ENCODE measurements at regions not wholly inside any gene's neighbourhood (a gene's known extent, or its start where the extent isn't known, plus 50 kb on each side); places are given as distances from the start of the nearest gene placed in this dataset.

DNA sequence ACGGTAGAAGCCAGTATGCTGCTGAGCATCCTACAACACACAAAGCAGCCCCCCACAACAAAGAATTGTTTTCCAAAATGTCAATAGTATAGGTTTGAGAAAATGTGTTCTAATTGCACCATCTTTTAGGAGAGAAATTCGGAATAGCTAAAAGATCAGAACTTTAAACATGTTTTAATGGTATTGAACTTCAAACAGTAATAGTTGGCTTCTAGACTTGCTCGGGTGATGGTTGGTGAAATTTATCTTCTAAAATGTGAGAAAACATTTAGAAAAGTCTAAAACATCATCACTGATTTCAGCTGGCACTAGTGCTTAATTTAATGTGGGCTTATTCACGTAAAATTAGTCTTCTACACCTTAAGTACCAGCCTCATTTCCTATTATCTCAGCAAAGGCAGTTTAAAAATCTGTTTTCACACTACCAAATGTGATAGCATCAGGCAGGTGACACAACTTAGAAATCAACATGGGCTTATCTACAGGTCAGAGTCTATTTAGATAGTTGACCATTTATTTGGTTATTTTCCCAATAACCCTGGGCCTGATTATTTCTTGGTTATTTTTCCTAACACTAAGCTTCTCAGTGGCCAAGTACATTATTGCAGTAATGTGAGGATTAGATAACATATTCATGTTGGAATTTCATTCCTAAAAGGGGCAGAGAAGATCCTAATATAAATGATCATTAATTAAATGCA lies 399.3 kb upstream of the PKN2 start:
- Histone ChIP-seq H3K4me3 (no peak overlapping the region), H3K9me3 (no peaks in the 10 kb centered on the region), H3K4me1 (no peaks in the 10 kb centered on the region), H3K27me3 (no peaks in the 10 kb centered on the region), H3K36me3 (no peaks in the 10 kb centered on the region), H3K27ac (no peak overlapping the region)
- no peak for DNase-seq
- TF ChIP-seq, protein P1, sequence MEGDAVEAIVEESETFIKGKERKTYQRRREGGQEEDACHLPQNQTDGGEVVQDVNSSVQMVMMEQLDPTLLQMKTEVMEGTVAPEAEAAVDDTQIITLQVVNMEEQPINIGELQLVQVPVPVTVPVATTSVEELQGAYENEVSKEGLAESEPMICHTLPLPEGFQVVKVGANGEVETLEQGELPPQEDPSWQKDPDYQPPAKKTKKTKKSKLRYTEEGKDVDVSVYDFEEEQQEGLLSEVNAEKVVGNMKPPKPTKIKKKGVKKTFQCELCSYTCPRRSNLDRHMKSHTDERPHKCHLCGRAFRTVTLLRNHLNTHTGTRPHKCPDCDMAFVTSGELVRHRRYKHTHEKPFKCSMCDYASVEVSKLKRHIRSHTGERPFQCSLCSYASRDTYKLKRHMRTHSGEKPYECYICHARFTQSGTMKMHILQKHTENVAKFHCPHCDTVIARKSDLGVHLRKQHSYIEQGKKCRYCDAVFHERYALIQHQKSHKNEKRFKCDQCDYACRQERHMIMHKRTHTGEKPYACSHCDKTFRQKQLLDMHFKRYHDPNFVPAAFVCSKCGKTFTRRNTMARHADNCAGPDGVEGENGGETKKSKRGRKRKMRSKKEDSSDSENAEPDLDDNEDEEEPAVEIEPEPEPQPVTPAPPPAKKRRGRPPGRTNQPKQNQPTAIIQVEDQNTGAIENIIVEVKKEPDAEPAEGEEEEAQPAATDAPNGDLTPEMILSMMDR (IDR thresholded peaks at IDR 0.05) = no peak
- TF ChIP-seq POLR2A (IDR thresholded peaks at IDR 0.05) = no peak
- 78 to 81% methylated on average over 4 of the region's 4 CpGs for WGBS, 2 donors
- intact Hi-C loops (cut with DNase I) = no loop called here

DNA sequence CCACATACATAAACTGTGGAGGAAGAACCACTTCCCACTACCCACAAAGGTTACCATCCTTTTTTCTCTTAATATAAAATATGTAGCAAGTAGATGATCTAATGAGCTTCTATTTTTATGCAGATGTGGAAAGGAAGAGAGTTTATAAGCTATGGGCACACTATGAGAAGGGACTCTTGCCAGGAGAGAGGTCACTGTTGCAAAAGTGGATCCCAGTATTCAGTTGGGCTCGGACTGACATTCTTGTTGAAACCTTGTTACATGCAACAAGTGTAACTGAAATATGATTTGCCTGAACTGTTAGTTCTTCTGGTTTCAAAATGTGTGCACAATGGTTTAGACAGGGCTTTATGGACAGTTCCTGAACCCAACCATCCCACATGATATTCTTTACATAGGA lies 397.4 kb upstream of the PKN2 start:
- no peaks in the 10 kb centered on the region for H3K4me1 ChIP-seq
- H3K4me3 ChIP-seq = no peak overlapping the region
- DNase-seq = no peak
- no peak for TF ChIP-seq POLR2A (IDR thresholded peaks at IDR 0.05)
- TF ChIP-seq, protein P1 (IDR thresholded peaks at IDR 0.05) = no peak
- intact Hi-C loops (cut with DNase I) = no loop called here
- no peak overlapping the region for H3K27ac ChIP-seq
- 36 to 59% methylated on average over 1 of the region's 1 CpG for WGBS, 2 donors
- H3K9me3 ChIP-seq = no peaks in the 10 kb centered on the region
- H3K27me3 ChIP-seq = no peaks in the 10 kb centered on the region
- H3K36me3 ChIP-seq = no peaks in the 10 kb centered on the region

DNA sequence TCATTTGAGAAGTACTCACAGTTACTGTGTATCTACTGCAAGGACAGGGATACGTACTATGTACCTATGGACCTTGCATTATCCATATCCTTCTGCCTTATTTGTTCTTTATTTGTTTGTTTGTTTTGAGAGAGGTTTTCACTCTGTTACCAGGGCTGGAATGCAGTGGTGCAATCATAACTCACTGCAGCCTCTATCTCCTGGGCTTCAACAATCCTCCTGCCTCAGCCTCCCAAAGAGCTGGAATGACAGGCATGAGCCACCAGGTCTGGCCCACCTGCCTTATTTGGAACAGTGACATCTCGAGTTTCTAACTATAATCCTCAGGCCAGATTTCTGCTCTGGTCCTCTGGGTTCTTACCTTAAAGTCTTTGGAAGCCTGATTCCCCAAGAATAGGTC lies 395.5 kb upstream of the PKN2 start:
- H3K4me1 ChIP-seq = peaks cover 0 to 3% (median 0%) of the 10 kb centered on the region in 3 donors
- TF ChIP-seq, protein P1 (IDR thresholded peaks at IDR 0.05) = no peak
- TF ChIP-seq POLR2A (IDR thresholded peaks at IDR 0.05) = no peak
- H3K27ac ChIP-seq = no peak overlapping the region
- WGBS, 2 donors = 78 to 86% methylated on average over 2 of the region's 2 CpGs
- H3K27me3 ChIP-seq = no peaks in the 10 kb centered on the region
- H3K4me3 ChIP-seq = no peak overlapping the region
- DNase-seq = no peak
- no peaks in the 10 kb centered on the region for H3K9me3 ChIP-seq
- no peaks in the 10 kb centered on the region for H3K36me3 ChIP-seq
- intact Hi-C loops (cut with DNase I) = no loop called here

DNA sequence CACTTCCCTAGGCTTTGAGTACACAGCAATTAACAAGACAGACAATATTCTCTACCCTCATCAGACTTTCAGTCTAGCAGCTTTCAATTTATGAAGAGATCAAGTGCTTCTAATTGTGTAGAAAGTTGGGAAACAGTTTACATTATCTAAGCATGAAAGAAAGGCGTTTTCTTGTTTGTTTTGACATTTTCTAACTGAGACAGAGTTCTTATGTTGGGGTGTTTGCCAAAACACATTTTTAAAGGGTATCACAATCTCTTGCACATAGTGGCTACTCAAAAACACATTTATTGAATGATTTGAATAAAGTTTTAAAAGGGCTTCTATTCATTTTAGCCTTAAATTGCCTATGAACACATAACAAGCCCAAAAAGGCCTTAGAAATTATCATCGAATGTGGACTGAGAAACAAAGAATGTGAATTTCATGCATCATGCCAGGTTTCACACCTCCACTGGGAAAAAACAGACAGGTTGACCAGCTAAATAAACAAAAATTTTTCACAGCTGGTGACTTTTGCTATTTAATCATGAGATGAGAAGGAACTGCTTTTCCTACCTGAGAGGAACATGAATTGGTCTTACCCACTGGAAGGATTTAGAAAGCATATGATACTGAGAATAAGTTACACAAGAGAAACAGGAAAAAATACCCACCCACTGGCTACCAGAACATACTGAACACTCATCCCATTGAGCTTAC lies 394.5 kb upstream of the PKN2 start:
- H3K27me3 ChIP-seq = no peaks in the 10 kb centered on the region
- H3K9me3 ChIP-seq = no peaks in the 10 kb centered on the region
- H3K4me1 ChIP-seq = peaks cover 0 to 3% (median 0%) of the 10 kb centered on the region in 3 donors
- TF ChIP-seq POLR2A (IDR thresholded peaks at IDR 0.05) = no peak
- no peak overlapping the region for H3K4me3 ChIP-seq
- no peak for DNase-seq
- intact Hi-C loops (cut with DNase I) = no loop called here
- no peak overlapping the region for H3K27ac ChIP-seq
- WGBS, 2 donors = 30 to 46% methylated on average over 2 of the region's 2 CpGs
- H3K36me3 ChIP-seq = no peaks in the 10 kb centered on the region

DNA sequence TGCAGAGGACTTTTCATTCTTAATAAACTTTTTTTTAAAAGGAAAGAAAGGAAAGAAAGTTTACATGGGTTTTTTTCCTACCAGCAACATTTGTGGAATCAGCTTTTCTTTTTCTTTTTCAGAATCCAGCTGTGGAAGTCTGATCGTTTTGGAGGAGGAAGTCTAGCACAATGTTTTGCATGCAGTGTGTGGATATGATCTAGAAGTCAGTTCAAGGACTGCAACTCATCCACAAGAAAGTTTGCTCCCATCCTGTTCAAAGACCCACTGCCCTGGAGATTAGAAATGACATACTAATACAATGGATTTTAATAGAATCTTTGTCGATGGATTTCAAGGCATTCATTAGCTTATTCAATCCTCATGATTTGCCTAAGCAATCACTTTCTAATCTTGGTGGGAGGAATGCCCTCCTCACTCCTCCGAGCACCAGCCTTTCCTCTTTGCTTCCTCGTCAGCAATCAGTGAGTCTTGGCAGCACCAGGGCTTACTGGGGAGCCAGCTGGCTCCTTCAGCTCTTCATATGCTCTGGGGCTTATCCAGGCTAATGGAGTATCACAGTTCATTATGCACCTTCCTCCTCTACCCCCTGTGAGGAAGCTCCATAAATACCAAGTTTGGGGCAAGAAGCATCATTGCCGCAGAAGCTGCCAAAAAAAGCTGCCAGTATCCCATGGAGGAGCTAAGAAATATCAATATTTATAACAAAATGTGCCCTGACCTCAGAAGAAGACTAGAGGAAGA lies 392.3 kb upstream of the PKN2 start:
- Histone ChIP-seq H3K4me3 (no peak overlapping the region), H3K36me3 (no peaks in the 10 kb centered on the region), H3K27me3 (no peaks in the 10 kb centered on the region), H3K4me1 (peaks cover 0 to 3% (median 0%) of the 10 kb centered on the region in 3 donors), H3K27ac (no peak overlapping the region), H3K9me3 (no peaks in the 10 kb centered on the region)
- no peak for TF ChIP-seq POLR2A (IDR thresholded peaks at IDR 0.05)
- TF ChIP-seq, protein P1 (IDR thresholded peaks at IDR 0.05) = no peak
- intact Hi-C loops (cut with DNase I) = no loop called here
- no peak for DNase-seq
- WGBS, 2 donors = 31 to 50% methylated on average over 4 to 5 of the region's 5 CpGs
